HuH-7 (cell line): ENCODE measurements at regions not wholly inside any gene's neighbourhood (a gene's known extent, or its start where the extent isn't known, plus 50 kb on each side); places are given as distances from the start of the nearest gene placed in this dataset.

Source experiments
- DNase-seq: peaks from one replicate; pipeline ENCODE4 v3.0.0; 2011; ENCODE audit warnings: low spot score

DNA sequence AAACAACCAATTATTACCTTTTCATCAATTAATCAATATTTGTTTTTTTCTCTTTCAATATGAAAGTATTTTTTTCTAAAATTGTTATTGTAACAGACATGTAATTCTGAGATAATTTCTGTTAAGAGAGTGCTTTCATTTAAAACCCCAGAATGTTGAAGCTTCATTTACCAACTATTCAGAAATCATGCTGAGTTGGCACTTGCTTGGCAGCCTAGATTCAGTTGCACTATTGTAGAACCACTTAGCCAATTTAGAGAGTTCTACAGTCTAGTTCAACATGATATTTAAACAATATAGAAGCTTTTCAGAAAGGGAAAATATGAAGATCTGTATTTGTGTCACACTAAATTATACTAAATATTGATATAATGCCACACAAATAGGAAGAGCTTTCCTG is 56.1 kb upstream of the NKAIN2 start:
- no peak for DNase-seq

DNA sequence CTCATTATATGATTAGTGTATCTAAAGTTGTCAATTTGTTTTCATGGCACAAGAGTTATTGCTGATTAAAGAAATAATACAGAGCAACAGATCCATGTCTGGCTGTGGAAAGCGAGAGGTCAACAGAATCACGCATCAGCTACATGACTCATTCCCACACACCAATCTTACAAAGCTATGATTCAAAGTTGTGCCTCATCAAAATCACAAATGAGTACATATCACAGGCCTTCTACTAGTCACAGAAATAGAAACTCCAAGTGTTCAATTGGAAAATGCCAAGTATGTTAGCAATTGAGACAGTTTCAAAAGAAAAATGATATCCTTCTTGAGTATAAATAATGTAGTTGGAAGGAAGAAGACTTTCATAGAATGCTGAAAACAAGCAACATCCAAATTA is 57.8 kb upstream of the NKAIN2 start:
- no peak for DNase-seq

DNA sequence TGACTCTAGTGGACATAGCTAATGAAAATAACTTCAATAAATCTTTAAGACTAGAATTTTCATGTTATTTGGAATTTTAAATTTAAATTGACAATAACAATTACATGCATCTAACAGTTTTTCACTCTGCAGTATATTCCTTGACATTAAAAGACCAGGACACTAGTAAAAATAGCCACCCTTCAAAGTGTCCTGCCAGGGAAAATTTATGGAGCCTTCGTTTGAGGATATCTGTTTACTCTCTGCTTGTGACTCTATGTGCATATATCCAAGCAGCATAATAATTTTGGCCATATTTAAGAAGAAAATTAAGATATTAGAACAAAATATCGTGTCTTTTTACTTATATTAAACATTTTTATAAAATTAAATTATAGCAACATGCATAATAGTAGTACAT is 58.8 kb upstream of the NKAIN2 start:
- no peak for DNase-seq

DNA sequence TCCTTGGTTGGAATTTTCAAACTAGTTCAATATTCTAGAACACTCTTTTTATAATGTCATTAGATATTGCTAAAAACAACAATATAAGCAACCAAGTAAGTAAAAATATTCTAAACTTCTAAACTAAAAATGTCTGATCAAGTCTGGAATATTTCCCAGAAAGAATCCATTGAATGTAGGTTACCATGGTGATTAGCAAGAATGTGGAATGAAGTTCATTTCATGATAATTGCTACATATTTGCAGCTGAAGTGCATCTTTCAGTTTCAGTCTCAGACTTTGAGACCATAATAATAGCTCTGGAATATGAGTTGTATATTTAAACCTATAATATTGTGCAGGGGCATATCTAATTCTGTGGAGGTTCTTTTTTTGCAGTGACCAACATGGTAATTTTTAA is 61.0 kb upstream of the NKAIN2 start:
- no peak for DNase-seq

DNA sequence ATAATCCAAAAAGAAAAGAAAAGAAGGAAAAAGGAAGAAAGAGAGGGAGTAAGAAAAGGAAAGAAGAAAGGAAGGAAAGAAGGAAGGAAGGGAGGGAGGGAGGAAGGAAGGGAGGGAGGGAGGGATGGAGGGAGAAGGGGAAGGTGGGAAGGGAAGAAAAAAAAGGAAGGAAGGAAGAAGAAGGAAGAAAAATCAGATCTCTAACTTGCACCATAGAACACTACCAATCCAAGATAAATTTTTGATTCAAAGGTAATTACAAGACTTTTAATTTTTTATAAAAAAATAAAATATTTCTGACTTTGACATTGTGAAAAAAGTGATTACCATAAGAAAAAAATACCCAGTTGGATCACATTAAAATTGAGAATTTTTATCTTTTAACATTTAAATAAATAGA is 70.5 kb upstream of the NKAIN2 start:
- DNase-seq, result no peak

DNA sequence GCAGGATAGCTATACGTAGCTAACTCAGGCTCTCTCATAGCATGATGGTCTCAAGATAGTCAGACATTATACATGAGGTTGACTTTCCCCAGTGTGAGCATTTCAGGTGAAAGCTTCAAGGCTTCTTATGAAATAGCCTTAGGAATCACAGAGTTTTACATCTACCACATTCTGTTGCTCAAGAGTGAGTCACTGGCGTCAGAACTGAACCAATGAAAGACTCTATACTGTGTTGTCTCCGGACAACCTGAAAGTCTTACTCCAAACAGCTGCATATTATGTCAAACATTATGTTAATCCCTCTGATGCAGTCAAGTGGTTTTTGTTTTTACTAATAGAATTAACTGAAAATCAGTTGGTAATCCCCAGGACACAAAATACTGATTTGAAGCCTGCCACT is 79.8 kb upstream of the TRDN start:
- DNase-seq, result no peak

DNA sequence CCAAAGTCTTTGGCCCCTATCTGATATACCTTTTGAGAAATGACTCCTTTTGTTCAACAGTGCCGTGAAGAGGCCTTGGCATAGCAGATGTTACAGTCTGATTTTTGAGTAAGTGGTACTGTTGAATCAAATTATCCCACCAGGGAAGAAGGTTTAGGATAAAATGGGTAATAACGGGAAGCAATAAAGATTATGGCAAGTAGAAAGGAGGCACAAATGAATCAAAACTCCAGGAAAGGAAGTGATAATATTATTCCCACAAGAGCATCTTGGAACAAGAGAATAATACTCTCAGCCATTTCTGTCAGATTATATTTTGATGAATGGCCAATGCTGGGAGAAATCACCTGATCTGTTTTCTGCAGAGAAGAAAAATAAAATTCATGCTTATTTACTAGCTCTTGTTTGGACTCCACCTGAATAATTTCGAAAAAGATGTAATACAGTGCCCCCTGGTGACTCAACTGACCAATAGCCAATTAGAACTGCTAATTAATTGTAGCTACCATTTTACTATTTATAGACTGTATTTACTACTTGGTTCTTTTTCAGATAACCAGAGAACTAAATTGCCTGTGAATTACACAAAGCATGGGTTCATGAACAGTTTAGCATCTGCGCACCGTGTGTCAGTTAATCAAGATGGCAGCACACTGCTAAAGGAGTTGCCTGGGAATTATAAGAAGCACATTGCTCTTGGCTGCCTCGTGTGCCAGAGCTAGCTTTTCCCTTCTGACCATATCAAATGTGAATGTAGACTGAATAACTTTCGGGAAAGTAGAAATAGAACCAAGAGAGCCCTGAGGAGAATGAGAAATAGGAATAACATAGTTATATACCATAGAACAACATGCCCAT is 78.5 kb upstream of the TRDN start:
- peak; percentile 2 for DNase-seq

DNA sequence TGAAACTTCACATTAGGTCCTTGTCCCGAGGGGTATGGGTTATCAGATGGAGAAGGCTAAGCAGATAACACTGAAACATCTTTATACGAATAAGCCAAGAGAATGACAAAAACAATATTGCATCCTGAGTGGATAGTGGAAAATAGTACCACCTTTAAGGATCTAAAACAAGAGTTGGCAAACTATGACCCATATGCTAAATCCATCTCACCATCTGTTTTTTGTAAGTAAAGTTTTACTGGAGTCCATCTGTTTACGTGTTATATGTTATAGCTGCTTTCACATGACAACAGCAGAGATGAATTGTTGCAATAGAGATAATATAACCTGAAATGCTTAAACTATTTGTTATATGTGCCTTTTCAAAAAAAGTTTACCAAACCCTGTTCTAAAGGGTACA is 76.1 kb upstream of the TRDN start:
- no peak for DNase-seq

DNA sequence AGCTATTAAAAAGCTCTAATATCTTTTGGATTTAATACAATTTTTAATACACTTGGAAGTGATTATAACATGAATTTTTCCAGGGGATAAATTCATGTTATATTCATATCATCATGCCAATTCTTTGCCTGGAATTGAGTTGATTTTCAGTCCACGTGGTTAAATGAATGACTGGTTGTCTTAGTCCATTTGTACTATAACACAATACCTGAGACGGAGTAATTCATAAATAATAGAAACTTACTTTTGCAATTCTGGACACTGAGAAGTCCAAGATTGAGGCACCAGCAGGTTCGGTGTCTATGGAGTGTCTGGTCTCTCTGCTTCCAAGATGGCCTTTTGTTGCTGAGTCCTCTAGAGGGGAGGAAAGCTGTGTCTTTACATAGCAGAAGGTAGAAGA is 66.2 kb upstream of the TRDN start:
- DNase-seq, result no peak

DNA sequence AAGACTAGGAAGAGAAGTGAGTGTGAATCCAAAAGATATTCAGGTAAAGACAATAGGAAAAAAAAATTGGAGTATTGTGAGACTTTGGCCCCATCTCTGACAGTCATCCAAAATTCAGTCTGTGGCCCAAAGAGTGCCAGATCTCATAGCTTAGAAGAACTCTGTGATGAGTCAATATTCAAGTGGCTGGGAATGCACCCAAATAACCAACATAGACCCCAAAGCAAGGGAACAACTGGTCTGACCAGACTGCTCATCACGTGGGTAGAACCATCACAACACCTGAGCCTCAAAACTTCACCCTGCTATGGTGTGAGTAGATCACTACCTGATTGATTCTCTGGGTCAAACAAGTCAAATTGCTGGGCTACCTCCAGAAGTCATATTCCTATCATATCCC is 51.1 kb upstream of the TRDN start:
- DNase-seq, result no peak
